CD4-positive, alpha-beta T cell treated with Interleukin-12 subunit alpha and Interleukin-12 subunit beta, for 1 hour (primary cell): ENCODE measurements at regions not wholly inside any gene's neighbourhood (a gene's known extent, or its start where the extent isn't known, plus 50 kb on each side); places are given as distances from the start of the nearest gene placed in this dataset.
"Not testable (repeated sequence)": the region's sequence is repeated elsewhere in the genome, so short reads cannot be mapped to it uniquely, and the experiment has no call there.

ENCODE experiments used
- DNase-seq: peaks from one replicate; pipeline ENCODE4 v3.0.0-alpha.2; 2020

DNA sequence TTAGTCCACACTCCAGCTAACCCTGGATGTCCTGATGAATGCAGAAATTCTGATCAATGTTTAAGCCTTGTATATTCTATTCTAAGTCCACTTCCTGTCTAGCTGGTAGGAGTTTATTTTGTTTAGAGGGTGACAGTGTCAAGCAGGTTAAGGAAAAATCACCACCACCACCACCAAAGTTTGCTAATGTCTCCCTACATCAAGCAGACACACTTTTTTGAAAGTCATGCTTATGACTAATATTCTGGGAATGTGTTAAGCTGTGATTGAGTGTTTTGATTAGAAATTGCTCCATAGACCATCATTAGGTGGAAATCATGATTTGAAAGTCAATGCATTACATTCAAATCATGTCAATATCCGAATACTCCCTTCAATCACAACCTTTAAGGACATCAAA is 1530.1 kb downstream of the MAT2B start:
- no peak for DNase-seq

DNA sequence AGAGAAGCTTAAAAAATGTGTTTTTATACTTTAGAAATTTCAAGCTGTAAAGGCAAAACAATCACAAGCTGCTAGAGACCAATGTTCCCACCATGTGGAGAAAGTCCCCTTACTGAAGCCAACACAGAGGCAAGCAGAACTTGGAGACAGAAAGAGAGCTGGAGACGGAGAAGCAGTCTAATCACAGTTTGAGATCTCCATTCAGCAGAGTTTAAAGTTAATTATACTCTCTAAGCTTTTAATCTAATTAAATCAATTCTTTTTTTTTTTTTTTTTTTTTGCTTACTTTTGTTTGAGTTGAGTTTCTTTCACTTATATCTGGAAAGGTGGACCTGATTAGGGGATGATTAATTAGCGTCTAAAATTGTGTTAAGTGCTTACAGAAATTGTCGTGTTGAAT is 1534.3 kb downstream of the MAT2B start:
- DNase-seq, result no peak

- DNase-seq, result not testable (repeated sequence)
Observed at GRCh38 chr5:165045941-165046340, 1540.5 kb downstream of the MAT2B start.

- no peak for DNase-seq
Observed at GRCh38 chr5:165055476-165055875, 1550.1 kb downstream of the MAT2B start.

GRCh38 chr5:165057145-165057544 is 1551.7 kb downstream of the MAT2B start:
- no peak for DNase-seq

GRCh38 chr5:165066751-165067385 is 1561.4 kb downstream of the MAT2B start:
- DNase-seq, result no peak

- no peak for DNase-seq
Observed at GRCh38 chr5:165076686-165077085, 1571.3 kb downstream of the MAT2B start.

- DNase-seq, result no peak
Observed at GRCh38 chr5:165079389-165079788, 1574.0 kb downstream of the MAT2B start.

- no peak for DNase-seq
Observed at GRCh38 chr5:165083394-165083793, 1578.0 kb downstream of the MAT2B start.

DNA sequence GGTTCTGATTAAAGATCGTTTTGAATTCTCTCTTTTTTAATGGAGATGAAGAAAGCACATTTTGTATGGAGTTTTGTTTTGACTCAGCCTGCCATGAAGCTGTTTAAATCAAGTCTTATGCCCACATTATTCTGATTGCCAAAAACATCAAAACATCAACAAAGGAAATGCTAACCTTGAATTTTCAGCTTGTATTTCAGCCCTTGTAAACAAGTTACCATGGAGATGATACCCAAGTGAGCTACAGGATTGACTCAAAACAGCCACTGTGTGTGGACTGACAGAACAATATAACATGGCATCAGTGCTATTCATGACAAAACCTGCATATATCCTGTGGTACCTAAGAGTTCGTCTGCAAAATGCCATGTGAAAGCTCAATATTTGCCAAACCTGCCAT is 1581.0 kb downstream of the MAT2B start:
- no peak for DNase-seq

DNA sequence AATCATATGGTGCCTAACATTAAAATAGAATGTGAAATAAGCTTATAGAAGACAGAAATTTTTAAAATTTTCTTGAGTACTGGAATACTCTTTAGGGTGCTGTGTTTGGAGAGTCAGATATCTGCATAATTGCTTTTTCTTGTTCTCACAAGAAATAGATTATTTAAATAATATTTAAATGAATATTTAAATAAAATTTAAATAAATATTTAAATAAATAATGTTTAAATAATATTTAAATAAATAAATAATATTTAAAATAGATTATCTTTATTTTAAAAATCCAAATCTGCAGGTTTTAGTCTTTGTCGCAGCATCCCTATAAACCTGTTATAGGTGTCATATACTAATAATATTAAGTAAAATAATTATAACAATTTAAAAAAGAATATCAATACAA is 1589.4 kb downstream of the MAT2B start:
- no peak for DNase-seq

DNA sequence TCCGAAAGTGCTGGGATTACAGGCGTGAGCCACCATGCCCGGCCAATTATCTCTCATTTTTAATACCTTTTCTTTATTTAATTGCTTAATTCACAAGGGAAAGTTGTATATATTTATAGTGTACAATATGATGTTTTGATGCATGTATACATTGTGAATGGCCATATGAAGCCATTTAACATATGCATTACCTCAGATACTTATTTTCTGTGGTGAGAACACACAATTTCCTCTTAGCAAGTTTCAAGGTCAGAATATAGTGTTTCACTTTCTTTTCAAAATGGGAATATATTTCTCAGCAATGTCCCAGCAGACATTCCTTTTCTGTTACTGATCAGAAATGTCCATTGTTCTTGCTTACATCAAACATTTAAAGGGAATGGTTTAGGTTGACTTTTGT is 1596.3 kb downstream of the MAT2B start:
- no peak for DNase-seq

GRCh38 chr5:165104611-165105010 is 1599.2 kb downstream of the MAT2B start:
- no peak for DNase-seq

DNA sequence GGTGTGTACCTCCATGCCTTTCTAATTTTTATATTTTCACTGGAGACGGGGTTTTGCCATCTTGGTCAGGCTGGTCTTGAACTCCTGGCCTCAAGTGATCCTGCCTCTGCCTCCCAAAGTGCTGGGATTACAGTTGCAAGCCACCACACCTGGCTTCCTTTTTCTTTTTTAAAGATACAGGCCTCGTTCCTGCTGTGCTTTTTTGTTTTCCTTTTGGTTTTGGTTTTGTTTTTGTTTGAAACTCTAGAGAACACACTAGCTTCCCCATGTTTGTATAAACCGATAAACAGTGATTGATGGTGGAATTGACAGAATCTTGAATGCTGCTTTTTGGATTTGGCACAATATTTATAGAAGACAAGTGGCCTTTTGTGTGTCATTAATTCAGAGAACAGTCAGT is 1603.4 kb downstream of the MAT2B start:
- no peak for DNase-seq

- no peak for DNase-seq
Observed at GRCh38 chr5:165119175-165119574, 1613.8 kb downstream of the MAT2B start.

DNA sequence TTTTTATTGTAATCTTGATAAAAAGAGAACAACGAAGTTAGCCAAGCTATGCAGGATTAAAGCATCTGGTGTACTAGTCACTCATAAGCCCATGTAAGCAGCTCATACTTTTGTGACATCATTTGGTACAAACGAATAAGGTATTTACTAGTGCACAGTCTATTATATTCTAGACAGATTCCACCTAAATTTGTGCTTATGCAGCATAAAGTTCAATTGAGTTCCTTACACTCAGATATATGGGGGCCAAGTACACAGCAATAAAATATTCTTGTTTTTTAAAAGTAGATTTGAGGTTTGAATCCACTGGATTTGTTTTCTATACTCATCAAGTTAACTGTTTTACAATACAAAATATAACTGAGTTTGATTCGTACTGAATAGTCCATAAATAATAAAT is 1621.2 kb downstream of the MAT2B start:
- no peak for DNase-seq

GRCh38 chr5:165127941-165128340 is 1622.5 kb downstream of the MAT2B start:
- DNase-seq, result no peak

- DNase-seq, result no peak
Observed at GRCh38 chr5:165130656-165131055, 1625.2 kb downstream of the MAT2B start.

DNA sequence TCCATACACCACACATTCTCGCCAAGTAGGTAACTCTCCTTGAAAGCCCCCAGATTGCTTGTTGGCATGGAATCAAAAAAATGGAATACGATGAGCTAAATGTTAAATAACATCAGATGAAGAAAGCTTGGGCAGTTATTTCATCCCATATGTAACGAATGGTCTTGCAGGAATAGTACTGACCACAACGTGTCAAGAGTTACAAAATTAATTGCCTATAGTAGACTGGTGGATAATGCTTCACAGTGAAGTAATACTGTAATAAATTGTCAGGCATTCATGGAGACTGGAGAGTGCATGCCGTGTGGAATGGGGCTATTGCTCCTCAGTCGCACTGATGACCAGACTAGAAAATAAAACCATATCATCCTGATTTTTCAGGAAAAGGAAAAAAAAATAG is 1628.7 kb downstream of the MAT2B start:
- no peak for DNase-seq

DNA sequence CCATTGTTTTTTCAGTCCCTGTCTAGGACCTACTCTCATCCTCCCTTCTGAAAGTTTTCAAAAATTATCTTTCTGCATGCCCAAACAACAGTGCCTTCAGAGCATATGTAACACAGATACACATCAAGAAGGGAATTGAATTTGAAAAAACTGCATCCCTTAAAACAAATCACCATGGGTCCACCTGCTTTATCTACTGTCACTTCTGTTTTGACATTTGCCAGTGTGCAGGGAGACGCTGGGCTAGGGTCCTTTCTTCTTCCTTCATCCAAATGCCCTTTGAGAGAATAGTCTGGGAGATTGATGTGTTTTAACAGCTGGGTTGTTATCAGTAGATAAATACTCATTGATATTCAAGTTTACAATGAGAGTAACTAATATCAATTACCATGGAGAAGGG is 1630.1 kb downstream of the MAT2B start:
- no peak for DNase-seq

DNA sequence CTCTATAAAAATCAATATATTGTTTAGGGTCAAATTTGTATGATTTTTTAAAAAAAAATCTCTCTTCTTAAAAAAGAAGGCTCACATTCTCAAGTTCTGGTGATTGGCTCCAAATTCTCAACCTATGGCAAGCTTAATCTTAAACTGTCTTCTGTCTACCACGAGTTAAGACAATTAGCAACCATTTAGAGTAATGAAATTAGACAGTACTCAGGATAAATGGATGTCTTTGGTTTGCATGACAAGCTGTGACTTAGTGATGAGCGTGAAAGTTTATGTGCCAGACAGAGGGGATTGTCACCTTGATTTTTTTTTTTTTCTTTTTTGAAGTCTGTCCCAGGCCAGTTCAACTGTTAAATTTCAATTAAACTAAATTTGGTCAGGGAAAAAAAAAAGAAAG is 1632.3 kb downstream of the MAT2B start:
- DNase-seq, result no peak

DNA sequence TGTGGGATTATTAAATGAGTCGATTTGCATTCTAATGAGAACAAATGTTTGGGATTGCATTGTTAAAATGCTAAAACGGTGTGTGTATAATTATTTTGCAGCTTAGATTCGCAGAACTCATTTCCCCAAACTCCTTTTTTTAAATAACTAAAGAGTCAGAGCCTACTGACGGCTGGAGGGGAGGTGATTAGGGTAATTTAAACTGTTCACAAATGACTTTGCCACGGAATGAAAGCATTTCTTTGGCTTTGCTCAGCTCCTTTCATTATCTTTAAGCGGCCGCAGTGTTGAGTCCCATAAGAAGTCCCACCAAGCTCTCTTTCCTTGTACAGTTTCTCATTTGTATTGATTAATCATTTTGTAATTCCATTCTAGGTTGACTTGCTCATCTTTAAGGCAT is 1632.8 kb downstream of the MAT2B start:
- no peak for DNase-seq

DNA sequence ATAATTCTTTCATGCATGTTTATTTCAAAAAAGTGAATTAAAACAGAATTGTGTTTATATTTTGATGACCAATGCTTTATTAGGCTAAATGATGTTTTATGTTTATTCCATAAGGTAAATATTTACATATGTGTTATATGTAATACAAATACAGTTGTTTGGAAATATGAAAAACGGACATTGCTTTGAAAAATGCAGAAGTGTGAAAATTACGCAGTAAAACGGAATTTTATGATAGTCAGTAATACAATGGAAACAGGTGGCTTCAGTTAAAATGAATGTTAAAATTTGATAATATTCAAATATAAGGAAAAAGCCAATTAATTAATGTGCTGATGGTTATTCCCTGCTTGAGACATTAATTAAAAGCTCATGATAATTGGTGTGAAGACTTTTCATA is 1633.8 kb downstream of the MAT2B start:
- DNase-seq, result no peak

- DNase-seq, result no peak
Observed at GRCh38 chr5:165139721-165140120, 1634.3 kb downstream of the MAT2B start.

- DNase-seq, result no peak
Observed at GRCh38 chr5:165143741-165144140, 1638.3 kb downstream of the MAT2B start.

GRCh38 chr5:165149431-165149830 is 1644.0 kb downstream of the MAT2B start:
- DNase-seq, result no peak
